ENCODE measurements at regions not wholly inside any gene's neighbourhood (a gene's known extent, or its start where the extent isn't known, plus 50 kb on each side); places are given as distances from the start of the nearest gene placed in this dataset.

DNA sequence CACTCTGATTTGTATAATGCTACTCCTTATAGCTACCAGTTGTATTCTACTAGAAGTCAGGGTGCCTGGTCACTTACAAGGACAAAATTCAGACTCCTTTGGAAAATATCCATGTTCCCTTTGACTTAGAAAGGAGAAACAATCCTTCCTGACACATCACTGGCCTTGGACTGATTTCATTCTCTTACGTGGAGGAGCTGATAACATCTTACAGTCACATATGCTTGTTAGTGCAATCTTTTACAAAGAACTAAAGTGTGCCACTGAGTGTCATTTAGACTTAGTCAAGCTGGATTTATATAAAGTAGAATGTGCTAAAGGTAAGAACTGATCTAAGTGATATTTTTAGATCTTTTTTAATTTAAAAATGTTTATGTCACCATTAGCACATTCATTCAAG is 131.0 kb upstream of the TMTC2 start:
- TF ChIP-seq, protein P1, sequence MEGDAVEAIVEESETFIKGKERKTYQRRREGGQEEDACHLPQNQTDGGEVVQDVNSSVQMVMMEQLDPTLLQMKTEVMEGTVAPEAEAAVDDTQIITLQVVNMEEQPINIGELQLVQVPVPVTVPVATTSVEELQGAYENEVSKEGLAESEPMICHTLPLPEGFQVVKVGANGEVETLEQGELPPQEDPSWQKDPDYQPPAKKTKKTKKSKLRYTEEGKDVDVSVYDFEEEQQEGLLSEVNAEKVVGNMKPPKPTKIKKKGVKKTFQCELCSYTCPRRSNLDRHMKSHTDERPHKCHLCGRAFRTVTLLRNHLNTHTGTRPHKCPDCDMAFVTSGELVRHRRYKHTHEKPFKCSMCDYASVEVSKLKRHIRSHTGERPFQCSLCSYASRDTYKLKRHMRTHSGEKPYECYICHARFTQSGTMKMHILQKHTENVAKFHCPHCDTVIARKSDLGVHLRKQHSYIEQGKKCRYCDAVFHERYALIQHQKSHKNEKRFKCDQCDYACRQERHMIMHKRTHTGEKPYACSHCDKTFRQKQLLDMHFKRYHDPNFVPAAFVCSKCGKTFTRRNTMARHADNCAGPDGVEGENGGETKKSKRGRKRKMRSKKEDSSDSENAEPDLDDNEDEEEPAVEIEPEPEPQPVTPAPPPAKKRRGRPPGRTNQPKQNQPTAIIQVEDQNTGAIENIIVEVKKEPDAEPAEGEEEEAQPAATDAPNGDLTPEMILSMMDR (IDR thresholded peaks at IDR 0.05; ENCODE audit: insufficient read depth, low read depth, low read length) = no peak
- TF ChIP-seq EZH2 (IDR thresholded peaks at IDR 0.05; ENCODE audit: insufficient read depth, low read length) = no peak

All from astrocyte (in vitro differentiated cells and primary cell).